Fibroblast of mammary gland (primary cell): ENCODE measurements at regions not wholly inside any gene's neighbourhood (a gene's known extent, or its start where the extent isn't known, plus 50 kb on each side); places are given as distances from the start of the nearest gene placed in this dataset.

Experiments
- DNase-seq: peaks from one replicate; pipeline ENCODE4 v3.0.0-alpha.2; 2010; ENCODE audit warnings: low read depth
- H3K4me3 ChIP-seq: 2 replicates; pipeline ENCODE4 v1.5.1; 2011; ENCODE audit warnings: low read depth, mild to moderate bottlenecking, low read length, moderate library complexity; ENCODE audit not compliant: control insufficient read depth
- TF ChIP-seq, protein P1 (sequence below): conservative IDR thresholded peaks from 2 replicates; pipeline ENCODE4 v1.5.1; 2011; ENCODE audit warnings: low read depth, low read length, inconsistent platforms; ENCODE audit not compliant: control insufficient read depth, insufficient read depth

DNA sequence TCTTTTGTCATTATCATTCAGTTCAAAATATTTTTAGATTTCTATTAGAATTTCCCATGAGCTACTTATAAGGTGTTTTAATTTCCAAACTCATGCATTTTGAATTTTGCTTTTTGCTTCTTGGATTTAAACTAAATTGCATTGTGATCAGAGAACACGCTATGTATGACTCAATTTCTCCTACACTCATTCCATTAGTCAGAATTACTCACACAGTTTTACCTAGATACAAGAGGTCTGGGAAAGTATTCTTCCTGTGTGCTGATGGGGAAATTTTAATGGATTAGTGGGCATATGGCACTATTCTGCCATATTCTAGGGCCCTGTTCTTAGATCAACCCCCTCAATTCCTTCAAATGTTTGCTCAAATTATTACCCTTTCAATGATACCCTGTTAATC is 49.9 kb upstream of the BMP5 start:
- TF ChIP-seq, protein P1, sequence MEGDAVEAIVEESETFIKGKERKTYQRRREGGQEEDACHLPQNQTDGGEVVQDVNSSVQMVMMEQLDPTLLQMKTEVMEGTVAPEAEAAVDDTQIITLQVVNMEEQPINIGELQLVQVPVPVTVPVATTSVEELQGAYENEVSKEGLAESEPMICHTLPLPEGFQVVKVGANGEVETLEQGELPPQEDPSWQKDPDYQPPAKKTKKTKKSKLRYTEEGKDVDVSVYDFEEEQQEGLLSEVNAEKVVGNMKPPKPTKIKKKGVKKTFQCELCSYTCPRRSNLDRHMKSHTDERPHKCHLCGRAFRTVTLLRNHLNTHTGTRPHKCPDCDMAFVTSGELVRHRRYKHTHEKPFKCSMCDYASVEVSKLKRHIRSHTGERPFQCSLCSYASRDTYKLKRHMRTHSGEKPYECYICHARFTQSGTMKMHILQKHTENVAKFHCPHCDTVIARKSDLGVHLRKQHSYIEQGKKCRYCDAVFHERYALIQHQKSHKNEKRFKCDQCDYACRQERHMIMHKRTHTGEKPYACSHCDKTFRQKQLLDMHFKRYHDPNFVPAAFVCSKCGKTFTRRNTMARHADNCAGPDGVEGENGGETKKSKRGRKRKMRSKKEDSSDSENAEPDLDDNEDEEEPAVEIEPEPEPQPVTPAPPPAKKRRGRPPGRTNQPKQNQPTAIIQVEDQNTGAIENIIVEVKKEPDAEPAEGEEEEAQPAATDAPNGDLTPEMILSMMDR, result no peak
- DNase-seq, result peak; percentile 94

More for the DNA sequence above, 49.9 kb upstream of the BMP5 start:
- H3K4me3 ChIP-seq, result no peak overlapping the region
